NCI-H128 (cell line): ENCODE measurements at regions not wholly inside any gene's neighbourhood (a gene's known extent, or its start where the extent isn't known, plus 50 kb on each side); places are given as distances from the start of the nearest gene placed in this dataset.

Experiments
- DNase-seq: peaks from one replicate; lab custom pipeline; 2025; ENCODE audit not compliant: unreplicated experiment; lab: John Stamatoyannopoulos, UW

GRCh38 chrX:45714866-45715265 is 514.2 kb upstream of the DIPK2B start:
- DNase-seq: no peak

- DNase-seq: no peak
Measured at GRCh38 chrX:45712067-45712466, 511.4 kb upstream of the DIPK2B start.

GRCh38 chrX:45711231-45711630 is 510.6 kb upstream of the DIPK2B start:
- DNase-seq: no peak

- no peak for DNase-seq
Measured at GRCh38 chrX:45710081-45710801, 509.6 kb upstream of the DIPK2B start.

GRCh38 chrX:45709381-45709780 is 508.7 kb upstream of the DIPK2B start:
- no peak for DNase-seq

GRCh38 chrX:45699158-45699557 is 498.5 kb upstream of the DIPK2B start:
- DNase-seq: no peak

- no peak for DNase-seq
Measured at GRCh38 chrX:45697591-45697990, 496.9 kb upstream of the DIPK2B start.

- DNase-seq: no peak
Measured at GRCh38 chrX:45696736-45697135, 496.1 kb upstream of the DIPK2B start.

- DNase-seq: no peak
Measured at GRCh38 chrX:45689971-45690370, 489.3 kb upstream of the DIPK2B start.

- no peak for DNase-seq
Measured at GRCh38 chrX:45683914-45684313, 483.2 kb upstream of the DIPK2B start.

GRCh38 chrX:45681891-45682290 is 481.2 kb upstream of the DIPK2B start:
- no peak for DNase-seq

- DNase-seq: no peak
Measured at GRCh38 chrX:45669715-45670340, 469.2 kb upstream of the DIPK2B start.

- no peak for DNase-seq
Measured at GRCh38 chrX:45668686-45669443, 468.2 kb upstream of the DIPK2B start.

- DNase-seq: no peak
Measured at GRCh38 chrX:45667666-45668065, 467.0 kb upstream of the DIPK2B start.

- no peak for DNase-seq
Measured at GRCh38 chrX:45664727-45665290, 464.1 kb upstream of the DIPK2B start.

GRCh38 chrX:45660477-45660876 is 459.8 kb upstream of the DIPK2B start:
- DNase-seq: no peak

GRCh38 chrX:45633419-45633818 is 432.7 kb upstream of the DIPK2B start:
- DNase-seq: no peak

- DNase-seq: no peak
Measured at GRCh38 chrX:45632506-45632905, 431.8 kb upstream of the DIPK2B start.

- DNase-seq: no peak
Measured at GRCh38 chrX:45630078-45630477, 429.4 kb upstream of the DIPK2B start.

GRCh38 chrX:45628041-45628440 is 427.4 kb upstream of the DIPK2B start:
- no peak for DNase-seq

GRCh38 chrX:45623266-45623665 is 422.6 kb upstream of the DIPK2B start:
- no peak for DNase-seq

GRCh38 chrX:45622538-45622937 is 421.9 kb upstream of the DIPK2B start:
- no peak for DNase-seq
